GM18858 (cell line): ENCODE measurements at regions not wholly inside any gene's neighbourhood (a gene's known extent, or its start where the extent isn't known, plus 50 kb on each side); places are given as distances from the start of the nearest gene placed in this dataset.
"Not testable (repeated sequence)": the region's sequence is repeated elsewhere in the genome, so short reads cannot be mapped to it uniquely, and the experiment has no call there.

Experiments
- ATAC-seq: cut with Tn5 transposase; IDR thresholded peaks from one replicate; pipeline ENCODE4 v1.9.1; 2021; ENCODE audit not compliant: unreplicated experiment

- no peak for ATAC-seq
These were observed 227.3 kb upstream of the USP15 start for GRCh38 chr12:62032870-62033269.

GRCh38 chr12:62044450-62045135, 215.6 kb upstream of the USP15 start:
- no peak for ATAC-seq

DNA sequence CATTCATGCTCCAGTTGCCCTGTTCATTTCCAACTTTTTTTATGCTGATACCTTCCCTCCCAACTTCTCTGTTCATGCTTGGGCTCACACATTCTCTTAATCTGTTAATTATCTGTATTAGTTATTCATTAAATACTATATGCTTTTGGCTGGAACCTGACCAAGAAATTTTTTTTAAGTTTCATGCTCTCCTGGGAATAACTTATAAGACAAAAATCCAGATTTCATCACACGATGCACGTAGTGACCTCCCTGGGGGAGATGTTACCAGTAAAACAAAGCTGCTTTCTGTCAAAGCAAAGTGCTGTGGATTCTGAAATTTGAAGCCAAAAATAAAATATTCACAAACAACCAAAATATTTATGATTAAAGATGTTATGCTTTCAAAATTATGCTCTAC, 215.0 kb upstream of the USP15 start:
- no peak for ATAC-seq

GRCh38 chr12:62050785-62051184, 209.4 kb upstream of the USP15 start:
- no peak for ATAC-seq

DNA sequence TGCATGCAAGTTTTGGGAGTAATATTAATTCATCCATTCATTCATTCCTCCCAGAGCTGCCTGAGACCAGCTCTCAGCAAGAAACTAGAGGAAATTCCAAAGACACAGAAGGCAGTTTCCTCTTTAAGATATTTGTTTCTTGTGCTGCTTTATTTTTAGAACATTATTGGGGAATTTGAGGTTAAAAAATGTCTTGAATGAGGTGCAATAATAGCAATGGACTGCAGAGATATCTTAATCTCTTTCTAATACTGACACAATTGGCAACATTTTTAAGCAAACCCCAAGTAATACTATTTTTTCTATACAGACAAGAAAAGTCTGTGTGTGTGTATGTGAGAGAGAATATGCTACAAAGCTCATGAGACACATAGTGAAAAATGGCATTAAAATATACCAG, 190.2 kb upstream of the USP15 start:
- ATAC-seq = no peak

DNA sequence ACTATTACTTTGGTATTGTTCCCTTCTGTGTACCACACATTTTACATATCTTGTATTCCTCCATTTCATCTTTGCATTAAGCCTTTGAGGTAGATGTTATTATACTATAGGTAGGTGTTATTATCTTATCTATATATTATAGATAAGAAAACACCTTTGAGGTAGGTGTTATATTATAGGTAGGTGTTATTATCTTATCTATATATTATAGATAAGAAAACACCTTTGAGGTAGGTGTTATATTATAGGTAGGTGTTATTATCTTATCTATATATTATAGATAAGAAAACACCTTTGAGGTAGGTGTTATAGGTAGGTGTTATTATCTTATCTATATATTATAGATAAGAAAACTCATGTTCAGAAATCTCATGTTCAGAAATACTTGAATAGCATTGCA, 187.0 kb upstream of the USP15 start:
- ATAC-seq = not testable (repeated sequence)

DNA sequence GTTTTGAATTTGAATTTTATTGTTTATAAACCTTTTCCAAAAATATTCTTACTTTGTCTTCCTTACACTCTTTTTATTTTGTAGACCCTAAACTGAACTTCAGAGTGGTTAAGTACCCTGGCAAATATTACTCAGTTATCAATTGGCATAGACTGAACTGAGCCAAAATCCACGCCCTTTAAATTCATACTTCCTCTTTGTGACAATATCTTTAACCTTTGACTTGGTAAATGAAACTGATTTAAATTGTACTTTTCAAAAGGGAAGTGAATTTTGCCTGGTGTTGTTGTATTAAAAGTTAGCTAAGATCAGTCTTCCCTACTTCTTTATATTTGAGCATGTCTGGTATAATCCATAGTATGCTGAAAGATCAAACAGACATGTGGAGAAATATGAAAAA, 184.3 kb upstream of the USP15 start:
- ATAC-seq = peak; percentile 87

- no peak for ATAC-seq
These were observed 182.2 kb upstream of the USP15 start for GRCh38 chr12:62078020-62078419.

GRCh38 chr12:62082448-62082847, 177.8 kb upstream of the USP15 start:
- ATAC-seq = no peak

GRCh38 chr12:62098132-62098531, 162.1 kb upstream of the USP15 start:
- ATAC-seq = no peak

DNA sequence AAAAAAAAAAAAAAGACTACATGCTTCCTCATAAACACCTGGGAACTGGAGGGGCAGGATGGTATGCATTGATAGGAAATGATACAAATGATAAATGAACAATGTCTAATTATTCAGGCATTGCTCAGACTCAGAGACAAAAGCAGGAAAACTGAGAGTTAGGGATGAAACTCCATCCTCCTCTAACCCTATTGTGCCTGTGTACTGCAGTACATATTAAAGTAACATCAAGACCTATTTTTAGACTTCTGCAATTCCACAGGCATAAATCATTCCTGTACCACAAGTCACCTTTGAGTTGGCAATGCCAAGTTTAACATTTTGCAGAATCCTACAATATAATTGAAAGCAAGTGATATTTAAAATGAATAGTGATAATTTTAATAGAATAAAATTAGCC, 156.5 kb upstream of the USP15 start:
- no peak for ATAC-seq

- no peak for ATAC-seq
These were observed 153.5 kb upstream of the USP15 start for GRCh38 chr12:62106547-62107185.

- no peak for ATAC-seq
These were observed 146.7 kb upstream of the USP15 start for GRCh38 chr12:62113366-62114011.

DNA sequence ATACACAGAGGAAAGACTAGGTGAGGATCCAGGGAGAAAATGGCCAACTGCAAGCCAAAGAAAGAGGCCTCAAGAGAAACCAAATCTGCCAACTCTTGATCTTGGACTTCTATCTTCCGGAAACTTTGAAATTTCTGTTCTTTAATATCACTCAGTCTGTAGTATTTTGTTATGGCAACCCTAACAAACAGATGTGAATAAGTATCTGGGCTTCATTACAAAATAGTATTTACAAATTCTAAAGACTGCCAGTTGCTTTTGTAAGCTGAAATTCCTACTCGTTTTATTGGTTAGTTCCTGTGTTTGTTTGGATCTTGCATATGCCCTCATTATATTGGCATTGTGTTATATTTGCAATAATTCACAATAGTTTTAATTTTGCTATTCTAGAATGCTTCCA, 143.2 kb upstream of the USP15 start:
- ATAC-seq = no peak

DNA sequence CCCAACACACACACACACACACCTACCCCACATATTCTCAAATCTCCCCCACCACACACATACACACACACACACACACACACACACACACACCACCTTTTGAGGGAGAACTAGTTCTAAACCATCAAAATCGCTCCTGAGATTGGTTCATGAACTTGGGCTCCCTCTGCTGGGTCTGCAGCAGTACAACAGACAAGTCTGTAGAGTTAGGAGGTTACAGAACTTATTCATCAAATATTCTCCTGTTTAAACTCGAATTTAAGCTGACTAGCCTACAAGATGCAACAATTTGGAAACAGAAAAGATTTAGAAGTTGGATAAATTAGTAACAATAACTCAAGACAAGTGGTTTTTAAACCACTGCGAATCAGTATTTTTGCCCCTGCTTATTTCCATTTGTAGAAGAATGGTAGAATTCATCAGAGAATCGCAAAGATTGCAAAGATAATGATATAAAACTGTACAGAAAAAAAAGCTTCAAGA, 136.4 kb upstream of the USP15 start:
- peak; percentile 92 for ATAC-seq

- no peak for ATAC-seq
These were observed 132.7 kb upstream of the USP15 start for GRCh38 chr12:62127516-62127915.

DNA sequence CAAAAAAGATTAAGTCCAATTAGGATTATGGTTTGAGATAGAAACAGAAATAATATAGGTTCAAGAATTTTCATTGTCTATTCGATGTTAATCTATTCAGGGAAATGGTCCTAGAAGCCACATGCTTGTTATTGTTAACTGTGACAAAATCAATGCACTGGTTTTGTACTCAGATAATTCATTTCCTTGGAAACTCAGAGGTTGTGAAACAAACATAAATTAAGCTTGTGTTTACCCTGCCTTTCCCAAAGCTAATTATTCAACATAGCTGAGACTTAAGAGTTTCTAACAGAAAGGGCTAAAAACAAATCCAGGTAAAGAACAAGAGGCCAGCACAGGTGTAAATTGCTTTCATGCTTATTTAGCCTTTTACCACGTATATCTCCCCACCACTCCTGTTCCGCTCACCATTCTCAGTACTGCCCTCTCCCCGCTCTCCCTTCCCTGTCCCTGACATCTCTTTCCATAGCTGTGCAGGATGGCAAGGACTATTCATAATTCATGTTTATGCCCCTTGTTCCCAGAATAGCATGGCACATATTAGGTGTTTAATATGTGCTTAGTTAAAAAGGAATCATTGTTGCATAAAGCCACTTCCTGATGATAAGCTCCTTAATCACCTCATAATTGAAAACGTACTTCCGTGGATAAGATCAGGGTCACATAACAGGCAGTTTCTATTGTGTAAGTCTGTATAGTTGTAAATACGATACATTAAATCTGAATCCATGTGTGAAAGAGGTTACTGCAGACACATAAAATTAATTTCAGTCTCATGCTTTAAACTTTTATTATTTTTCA, 131.8 kb upstream of the USP15 start:
- no peak for ATAC-seq

GRCh38 chr12:62129291-62129690, 130.9 kb upstream of the USP15 start:
- no peak for ATAC-seq

- no peak for ATAC-seq
These were observed 129.8 kb upstream of the USP15 start for GRCh38 chr12:62130402-62130801.

DNA sequence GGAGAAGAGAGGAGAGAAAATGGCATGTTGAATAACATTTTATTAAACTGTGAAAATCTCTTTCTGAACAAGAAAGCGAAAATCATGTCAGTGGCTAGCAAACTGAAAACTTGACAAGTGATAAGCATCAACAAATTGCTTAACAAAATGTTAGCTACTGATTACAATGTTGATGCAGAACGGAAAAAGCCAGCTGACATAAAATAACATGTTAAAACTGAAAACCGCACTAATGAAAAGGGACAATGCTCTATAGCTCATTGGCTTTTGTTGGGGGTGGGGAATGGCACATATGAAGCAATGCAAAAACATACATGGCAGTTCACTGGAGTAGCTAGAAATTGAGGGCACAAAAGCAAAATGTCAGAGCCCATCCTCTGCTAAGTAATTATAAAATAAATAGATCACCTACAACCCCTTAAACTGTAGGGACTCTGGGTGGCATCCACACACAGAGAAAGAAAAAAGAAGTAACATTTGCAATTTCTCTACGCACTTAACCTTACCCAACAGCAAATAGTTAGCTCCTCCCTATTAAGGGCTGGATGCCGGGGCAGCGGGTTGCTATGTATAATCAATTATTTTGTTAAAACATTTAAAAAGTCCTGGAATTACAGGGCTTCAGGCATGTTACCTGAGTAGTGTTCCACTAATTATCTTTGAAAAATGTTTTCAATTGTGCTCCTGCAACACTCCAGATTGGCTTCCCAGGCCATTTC, 129.2 kb upstream of the USP15 start:
- ATAC-seq = no peak

- no peak for ATAC-seq
These were observed 126.8 kb upstream of the USP15 start for GRCh38 chr12:62133440-62133839.
